Occipital lobe (tissue), 1 donor: ENCODE measurements at regions not wholly inside any gene's neighbourhood (a gene's known extent, or its start where the extent isn't known, plus 50 kb on each side); places are given as distances from the start of the nearest gene placed in this dataset.

Source experiments
- DNase-seq: peaks from one replicate; lab custom pipeline; 2025; lab: John Stamatoyannopoulos, UW

DNA sequence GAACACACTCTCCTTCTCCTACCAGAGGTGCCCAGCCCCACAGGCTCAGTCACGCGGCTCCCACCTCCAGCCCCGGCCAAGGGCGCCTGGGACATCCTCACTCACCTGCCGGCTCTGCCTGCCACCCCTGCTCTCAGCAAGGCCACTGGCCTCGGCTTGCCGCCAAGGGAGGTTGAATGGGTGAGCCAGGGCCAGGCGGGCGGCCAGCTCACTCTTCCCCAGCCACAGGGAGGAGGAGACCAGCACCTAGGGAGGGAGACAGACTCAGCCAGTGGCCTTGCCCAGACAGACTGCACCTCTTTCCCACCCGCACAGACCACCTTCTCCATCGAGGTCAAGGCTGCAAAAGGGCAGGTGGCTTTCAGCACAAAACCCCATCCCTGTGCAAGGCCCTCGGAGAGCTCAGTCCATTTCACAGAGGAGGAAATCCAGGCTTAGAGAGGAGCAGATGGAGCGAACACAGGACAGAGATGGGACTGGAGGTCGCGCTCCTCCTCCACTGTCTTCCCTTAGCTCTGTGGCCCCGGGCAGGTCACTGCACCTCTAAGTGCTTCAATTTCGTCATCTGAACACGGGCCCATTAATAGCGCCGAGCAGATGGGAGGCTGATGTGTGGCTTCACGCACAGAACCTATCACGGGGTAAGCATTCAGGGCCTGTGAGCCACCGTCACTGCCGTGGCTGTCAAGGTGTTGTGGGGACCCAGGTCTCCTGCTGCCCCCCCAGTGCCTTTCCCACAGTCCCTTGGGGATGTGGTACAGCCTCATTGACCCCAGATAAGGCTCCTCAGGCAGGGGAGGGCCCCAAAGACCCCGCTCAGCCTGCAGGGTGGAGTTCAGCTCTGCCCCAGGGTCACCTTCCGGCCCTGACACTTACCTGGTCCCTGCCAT, 56.1 kb downstream of the RMI2 start:
- no peak for DNase-seq

DNA sequence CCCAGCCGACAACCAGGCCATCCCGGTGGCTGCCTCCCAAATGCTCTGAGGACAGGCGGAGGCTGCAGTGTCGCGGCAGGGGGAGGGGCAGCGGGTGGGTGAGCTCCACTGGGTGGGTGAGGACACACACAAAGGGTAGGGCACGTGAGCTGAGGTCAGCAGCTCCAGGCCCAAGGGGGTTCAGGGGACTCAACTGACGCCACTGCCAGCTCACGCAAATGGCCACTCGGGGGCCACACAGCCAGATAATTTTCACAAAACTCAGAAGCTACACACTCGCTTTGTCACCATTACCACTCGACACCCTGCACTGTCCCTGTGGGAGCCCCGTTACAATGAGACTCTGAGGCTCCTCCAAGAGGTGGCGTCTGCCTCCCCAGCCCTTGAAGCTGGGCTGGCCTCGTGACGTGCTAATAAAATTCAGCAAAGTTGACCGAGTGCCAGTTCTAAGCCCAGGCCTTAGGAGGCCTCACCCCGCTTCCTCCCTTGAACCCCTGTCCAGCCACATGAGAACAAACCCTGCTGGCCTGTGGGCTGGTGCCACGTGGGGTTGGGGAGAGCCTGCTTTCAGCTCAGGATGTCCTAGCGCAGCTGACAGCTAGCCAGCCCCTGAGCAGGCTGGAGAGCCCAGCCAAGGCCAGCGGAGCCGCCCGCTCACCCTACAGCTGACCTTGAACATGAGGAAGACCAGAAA, 56.9 kb downstream of the RMI2 start:
- DNase-seq = no peak

DNA sequence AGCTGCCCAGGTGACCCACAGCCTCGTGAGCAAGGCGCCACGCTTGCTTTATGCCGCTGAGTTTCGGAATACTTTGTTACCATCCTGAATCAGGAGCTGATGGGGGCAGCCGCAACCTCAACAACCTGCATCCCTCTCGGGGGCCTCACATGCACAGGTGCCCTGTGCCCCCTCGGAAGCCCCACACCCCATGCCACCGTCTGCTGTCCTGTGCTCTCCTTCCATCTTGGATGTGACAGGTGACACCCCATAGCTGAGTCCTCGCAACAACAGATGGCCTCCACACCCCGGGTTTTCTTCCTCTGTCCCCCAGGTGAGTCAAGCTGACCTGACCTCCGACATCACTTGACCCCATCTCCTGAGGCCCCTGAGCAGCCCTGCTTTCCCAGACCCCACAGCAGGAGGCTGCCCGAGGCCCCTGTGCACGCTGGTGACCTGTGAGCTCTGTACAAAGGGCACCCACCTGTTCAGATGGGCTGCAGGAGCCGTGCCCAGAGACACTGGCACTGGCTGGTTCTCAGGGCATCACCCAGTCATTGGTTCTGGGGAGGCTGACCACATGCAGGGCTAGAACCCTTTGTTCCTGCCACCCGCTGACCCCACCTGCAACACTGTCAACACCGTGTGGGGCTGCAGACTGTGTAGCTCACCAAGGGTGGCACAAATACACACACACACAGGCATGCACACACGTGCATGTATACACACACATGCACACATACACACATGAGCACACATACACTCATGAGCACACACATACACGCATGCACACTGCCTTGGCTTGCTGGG, 57.7 kb downstream of the RMI2 start:
- no peak for DNase-seq

DNA sequence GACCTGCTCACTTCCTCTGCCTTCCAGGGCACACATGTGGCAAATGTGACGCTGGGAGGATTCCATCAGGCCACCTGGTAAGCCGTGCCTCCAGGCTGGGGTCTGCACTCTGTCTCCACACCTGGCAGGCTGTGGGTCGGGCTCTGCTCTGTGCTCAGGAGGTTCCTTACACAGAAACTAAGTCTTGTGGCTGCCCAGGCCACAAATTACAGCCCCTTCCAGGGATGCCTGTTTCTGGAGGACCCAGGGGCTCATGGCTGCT, 58.2 kb downstream of the RMI2 start:
- no peak for DNase-seq

DNA sequence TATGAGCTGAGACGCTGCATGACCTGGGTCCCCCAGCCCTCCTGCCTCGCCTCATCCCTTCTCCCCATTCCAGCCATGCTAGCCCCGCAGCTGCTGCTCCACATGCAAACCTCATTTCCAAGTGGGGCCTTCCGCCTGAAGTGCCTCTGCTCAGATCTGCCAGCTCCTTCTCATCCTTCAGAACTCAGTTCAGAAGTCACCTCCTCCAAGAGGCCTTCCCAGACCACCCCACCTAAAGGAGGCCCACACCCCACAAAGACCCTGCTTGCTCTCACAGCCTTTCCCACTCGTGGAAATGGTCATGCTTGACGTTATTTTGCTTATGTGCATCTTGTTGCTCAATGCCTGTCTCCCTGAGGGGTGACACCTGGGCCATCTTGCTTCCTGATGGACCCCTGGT, 58.7 kb downstream of the RMI2 start:
- DNase-seq = no peak

DNA sequence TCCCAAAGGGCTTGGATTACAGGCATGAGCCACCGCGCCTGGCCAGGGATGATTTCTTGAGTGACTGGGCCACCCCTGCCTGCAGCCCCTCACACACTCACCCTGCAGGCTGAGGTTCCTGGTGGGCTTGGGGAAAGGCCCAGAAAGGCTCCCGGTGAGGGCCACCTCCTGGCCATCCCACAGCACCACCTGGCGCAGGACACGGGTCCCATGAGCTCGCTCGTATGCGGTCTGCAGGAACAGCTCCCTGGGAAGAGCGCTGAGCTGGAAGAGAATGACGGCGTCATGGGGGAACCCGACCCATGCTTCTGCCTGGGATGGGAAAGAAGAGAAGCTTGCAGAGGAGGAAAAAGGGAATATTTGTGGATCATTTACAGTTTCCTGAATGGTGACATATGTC, 59.3 kb downstream of the RMI2 start:
- no peak for DNase-seq

DNA sequence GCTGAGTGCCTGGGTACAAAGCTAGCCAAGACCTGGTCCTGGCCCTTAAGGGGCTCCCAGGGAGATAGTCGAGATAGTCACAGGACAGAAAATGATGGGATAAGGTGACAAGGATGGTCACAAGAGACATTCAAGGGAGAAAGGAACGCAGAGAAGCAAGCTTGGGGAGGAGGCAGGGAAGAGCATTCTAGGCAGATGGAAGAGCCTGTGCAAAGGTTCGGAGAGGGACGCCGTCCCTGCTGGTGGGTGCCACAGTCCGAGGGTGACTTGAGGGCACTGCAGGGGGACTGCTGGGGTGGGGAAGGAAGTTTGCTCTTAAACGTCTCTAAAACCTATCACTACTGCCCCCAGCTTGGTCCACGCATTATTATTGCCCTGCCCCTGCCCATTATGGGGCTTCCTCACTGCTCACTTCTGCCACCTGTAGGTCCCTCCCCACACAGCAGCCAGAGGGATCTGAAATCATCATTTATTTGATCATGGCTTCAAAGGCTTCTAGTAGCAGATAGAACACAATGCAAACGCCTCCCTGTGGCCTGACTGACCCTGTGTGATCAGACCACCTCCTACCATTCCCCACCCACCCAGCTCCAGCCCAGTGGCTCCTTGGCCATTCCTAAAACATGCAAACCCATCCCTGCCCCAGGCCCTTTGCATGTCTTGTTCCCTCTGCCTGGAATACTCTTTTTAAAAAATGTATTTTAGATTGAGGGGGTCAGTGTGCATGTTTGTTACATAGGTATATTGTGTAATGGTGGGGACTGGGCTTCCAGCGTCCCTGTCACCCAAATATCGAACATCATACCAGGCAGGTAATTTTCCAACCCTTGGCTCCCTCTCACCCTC, 60.3 kb downstream of the RMI2 start:
- DNase-seq = no peak

DNA sequence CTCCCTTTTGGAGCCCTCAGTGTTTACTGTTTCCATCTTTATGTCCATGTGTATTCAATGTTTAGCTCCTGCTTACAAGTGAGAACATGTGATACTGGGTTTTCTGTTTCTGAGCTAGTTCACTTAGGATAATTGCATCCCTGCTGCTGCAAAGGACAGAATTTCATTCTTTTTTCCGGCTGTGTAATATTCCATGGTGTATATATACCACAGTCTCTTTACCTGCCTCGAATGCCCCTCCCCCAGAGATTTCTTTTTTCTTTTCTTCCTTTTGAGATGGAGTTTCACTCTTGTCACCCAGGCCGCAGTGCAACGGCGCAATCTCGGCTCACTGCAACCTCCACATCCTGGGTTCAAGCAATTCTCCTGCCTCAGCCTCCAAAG, 60.9 kb downstream of the RMI2 start:
- no peak for DNase-seq

DNA sequence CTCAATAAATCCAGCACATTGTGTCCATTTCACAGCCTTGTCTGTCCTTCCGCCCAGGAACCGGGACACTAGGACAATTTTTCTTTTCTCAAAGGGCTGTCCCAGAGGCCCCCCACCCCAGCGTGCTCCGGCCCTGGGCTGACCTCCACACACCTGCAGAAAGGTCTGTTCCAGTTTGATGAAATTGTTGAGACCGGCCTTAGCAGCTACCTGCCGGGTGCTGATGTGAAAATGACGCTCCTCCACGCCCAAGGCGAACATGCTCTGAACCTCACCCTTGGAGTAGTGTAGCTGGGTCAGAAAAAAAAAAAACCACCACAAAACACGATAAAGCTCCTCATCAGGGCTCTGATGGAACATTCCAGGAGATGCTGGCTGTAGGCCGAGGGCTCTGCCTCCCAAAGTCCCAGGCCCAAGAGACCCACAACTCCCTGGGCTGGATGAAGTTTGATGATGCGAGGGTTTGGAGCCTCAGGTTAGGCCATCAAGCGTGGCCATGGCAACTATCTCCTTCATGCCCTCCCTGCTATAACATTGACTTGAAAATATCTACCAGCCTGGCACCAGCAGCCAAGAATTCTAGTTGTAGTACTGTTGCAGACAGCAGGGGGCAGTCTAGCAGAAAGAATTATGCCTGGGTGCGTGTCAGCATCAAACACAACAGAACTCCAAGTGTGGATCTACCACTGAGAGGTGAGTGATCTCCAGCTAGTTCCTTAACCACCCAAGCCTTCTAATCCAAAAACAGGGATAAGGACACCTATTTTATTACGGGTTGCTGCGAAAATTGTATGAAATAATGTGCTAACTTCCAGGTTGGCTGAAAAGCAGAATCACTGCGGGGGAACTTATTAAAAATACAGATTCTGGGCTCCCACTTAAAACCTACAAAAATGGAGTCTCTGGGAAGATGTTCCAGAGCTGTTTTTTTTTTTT, 62.1 kb downstream of the RMI2 start:
- DNase-seq = peak; percentile 13

DNA sequence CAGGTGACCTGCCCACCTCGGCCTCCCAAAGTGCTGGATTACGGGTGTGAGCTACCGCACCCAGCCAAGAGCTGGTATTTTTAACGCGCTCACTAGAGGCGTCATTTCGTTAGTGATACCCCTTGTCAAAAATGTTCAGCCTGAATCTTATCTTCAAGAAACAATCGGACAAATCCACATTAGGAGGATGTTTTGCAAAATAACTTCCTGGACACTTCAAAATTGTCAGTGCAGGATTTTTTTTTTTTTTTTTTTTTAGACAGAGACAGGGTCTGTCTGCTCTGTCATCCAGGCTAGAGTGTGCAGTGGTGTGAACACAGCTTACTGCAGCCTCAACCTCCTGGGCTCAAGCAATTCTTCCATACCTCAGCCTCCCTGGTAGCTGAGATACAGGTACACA, 63.0 kb downstream of the RMI2 start:
- no peak for DNase-seq

DNA sequence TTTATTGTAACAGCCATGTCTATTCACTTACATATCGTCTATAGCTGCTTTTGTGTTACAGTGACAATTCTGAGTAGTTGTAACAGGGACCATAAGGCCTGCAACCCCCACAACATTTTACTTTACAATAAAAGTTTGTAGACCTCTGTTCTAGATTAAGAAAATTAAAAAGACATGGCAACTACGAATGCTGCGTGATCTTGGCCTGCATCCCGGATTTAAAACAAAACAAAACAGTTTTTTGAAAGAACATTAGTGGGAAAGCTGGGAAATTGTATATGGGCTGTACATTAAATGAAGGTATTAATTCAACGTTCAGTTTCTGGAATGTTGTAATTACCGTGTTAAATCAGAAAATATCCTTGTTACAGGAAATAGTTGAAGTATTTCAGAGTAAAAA, 64.1 kb downstream of the RMI2 start:
- DNase-seq = no peak

DNA sequence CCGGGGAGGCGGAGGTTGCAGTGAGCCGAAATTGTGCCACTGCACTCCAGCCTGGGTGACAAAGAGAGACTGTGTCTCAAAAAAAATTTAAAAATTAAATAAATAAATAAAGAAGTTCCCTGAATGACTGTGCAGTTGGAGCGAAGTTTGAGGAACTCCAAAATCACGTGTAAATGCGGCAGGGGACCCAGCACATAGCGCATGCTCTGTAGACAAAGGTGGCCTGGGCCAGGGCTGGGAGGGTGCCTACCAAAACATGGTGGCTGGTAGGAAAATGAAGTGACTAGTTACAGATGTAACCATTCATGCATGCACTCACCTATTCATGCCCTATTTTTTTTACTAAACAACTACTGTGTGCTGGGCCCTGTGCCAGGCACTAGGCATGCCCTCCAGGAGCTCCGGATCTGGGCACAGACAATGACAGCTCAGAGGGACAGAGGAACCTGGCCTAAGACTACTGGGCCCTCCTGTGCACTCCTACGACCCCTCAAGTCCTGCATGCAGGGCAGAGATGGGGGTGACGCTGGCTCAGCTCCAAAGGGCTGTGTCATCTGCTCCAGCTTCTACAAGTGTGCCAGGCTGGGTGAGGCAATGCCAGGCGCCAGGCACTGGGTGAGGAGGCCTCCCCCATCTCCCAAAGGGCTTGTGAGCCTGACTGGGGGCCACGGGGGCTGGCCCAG, 65.3 kb downstream of the RMI2 start:
- DNase-seq = no peak

DNA sequence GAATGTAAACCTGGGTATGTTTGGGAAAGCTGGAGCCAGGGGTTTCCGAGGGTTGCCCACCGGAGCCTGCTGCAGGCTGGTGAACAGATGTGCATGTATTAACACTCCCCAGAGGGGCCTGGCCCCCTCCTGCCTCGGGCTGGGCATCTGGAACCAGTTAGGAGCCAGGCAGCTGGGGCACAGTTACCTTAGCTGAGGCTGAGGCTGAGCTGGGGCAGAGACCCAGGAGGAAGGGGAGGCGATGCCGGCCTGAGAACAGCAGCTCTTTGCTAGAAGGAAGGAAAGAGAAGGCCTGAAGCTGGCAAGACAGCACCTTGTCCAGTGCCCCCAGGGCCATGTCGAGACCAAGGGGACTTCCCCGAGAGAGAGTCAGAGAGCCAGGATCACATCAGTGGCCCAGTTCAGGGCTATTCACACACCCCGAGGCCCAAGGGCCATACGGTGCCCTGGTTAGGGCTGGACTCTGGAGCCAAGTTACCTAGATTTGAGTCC, 65.8 kb downstream of the RMI2 start:
- no peak for DNase-seq

DNA sequence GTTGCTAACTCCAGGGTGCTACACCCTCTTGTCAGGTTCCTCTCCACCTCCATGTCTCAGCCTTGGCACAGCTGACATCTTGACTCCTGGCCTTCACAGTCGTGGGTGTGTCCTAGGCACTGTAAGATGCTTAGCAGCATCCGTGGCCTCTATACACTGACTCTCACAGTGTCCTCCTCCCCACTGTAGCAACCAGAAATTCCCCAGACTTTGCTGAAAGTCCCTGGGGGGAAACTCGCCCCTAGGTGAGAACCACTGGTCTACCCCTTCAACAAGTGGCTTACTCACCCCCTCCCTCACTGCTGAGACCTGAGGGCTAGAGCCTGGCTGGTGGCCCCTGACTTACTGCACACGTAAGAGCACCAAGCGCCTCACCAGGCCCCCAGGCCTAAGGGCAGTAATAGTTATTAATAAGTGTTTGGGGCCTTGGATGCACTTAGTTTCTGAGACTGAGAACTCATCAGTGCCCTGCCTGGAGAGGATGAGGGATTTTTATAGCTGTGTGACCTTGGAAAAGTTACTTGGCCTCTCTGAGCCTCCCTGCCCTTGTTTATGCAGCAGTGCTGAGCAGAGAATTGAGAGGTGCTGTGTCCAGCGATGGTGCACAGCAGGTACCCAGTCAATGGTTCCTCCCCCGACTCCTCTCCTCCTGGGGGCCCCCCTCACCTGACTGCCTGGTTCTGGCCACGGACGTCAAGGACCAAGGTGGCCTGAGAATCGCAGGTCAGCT, 67.1 kb downstream of the RMI2 start:
- DNase-seq = no peak

DNA sequence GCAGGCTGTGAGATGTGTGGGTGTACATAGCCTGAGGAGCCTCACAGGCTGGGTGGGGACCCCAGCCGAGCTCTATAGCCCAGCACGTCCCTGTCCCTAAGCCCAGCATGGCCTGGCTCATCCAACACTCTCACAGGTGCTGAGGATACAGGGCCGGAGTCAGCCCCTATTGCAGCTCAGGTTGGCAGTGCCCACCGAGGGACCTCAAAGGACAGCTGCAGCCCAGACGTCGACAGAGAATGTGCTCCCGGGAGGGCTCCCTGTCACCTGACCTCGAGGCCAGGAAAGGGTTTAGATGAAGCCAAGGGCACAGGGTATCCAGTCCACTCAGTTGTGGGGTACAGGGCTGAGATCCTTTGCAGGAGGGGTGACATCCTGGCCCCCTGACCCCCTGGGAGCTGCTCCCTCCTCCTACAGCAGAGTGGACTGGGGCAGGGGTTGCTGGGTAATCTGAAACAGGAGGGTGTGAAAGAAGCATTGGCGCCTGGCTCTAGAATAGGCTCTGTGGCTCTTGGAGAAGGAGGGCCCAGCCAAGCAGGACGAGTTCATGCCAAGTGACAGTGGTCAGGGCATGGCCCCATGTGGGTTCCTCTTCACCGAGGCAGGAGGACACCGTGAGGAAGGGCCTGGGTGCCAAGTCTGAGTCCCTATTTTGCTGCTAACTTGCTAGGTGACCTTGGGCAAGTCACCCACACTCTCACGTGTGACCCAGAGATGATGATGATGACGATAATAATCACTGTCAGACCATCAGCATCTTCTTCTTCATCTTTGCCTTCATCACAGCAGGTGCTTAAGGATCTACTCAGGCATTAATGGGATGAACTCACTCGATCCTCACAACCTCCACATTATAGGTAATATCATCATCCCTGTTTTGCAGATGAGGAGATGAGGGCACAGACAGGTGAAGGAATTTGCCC, 68.0 kb downstream of the RMI2 start:
- no peak for DNase-seq

DNA sequence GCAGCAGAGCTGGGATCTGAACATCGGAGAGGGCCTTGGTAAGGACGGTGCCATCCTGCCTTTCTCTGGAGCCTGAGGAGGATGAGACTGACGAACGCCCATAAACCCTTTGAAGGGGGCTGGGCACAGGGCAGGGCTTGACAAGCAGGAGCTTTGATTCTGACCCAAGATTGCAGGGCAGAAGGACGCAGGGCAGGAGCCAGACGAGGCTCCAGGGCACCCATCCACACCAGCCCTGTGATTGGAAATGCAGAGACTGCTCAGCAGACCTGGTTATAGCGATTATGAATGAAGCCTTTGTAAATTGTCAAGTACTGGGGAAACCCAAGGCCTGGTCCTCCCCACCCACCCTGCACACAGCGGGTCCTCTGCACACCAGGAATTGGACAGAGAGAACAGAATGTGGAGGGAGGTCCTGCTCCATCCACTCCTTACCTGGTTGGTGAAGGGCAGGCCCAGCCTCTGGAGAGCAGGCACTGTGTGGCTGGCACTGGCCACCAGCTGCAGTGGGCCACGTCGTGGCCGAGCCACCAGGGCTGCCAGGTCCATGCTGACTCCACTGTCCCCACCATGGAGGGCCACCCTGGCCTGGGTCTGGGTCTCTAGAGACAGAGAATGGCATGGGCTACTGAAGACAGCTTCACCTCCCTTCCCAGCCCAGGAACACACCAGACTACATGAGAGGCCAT, 68.8 kb downstream of the RMI2 start:
- DNase-seq = no peak
